Gastrocnemius medialis (tissue), 4 donors: ENCODE measurements at regions not wholly inside any gene's neighbourhood (a gene's known extent, or its start where the extent isn't known, plus 50 kb on each side); places are given as distances from the start of the nearest gene placed in this dataset.

Experiments used
- ATAC-seq, 2 donors: fragments of 150-250 bp; one replicate each; pipeline ENCODE4 v1.9.1; 2016
- DNase-seq, 2 donors: peaks; one replicate each; pipeline ENCODE4 v3.0.0-alpha.2; 2019
- H3K27ac ChIP-seq, 4 donors: fragments of 200-600 bp; sonication (generic); 1 replicate in 1 of 4; 2 replicates in 3 of 4; pipeline ENCODE4 v1.5.1; 2016 to 2018; ENCODE audit warnings: mild to moderate bottlenecking in 2 of 4, moderate library complexity in 1 of 4
- H3K27me3 ChIP-seq, 3 donors: fragments of 200-600 bp; sonication (generic) in 2 of 3; 1 replicate in 1 of 3; 2 replicates in 2 of 3; pipeline versions ENCODE4 v1.5.1 to v1.6.0; 2016 to 2019; ENCODE audit warnings: mild to moderate bottlenecking in 1 of 3, moderate library complexity in 1 of 3
- H3K36me3 ChIP-seq, 2 donors: fragments of 200-600 bp; sonication (generic) in 1 of 2; one replicate each; pipeline ENCODE4 v1.5.1; 2017 to 2018
- H3K4me1 ChIP-seq, 2 donors: fragments of 200-600 bp; sonication (generic) in 1 of 2; one replicate each; pipeline ENCODE4 v1.5.1; 2016 to 2017; ENCODE audit warnings: mild to moderate bottlenecking in 2 of 2
- H3K4me3 ChIP-seq, 4 donors: fragments of 200-600 bp; sonication (generic) in 3 of 4; 1 replicate in 1 of 4; 2 replicates in 3 of 4; pipeline ENCODE4 v1.5.1; 2016 to 2019; ENCODE audit warnings: mild to moderate bottlenecking in 2 of 4
- H3K9me3 ChIP-seq, 3 donors: fragments of 200-600 bp; sonication (generic) in 2 of 3; 1 replicate in 1 of 3; 2 replicates in 2 of 3; pipeline ENCODE4 v1.5.1; 2016 to 2019
- POLR2A ChIP-seq, 2 donors: fragments of 450-650 bp; IDR thresholded peaks; one replicate each; pipeline ENCODE4 v1.6.1; 2017; ENCODE audit warnings: antibody characterized with exemption in 2 of 2, mild to moderate bottlenecking in 2 of 2, moderate library complexity in 2 of 2
- in situ Hi-C, 4 donors: fragments of 200-750 bp; cut with MboI; loops; one replicate each; pipeline versions ENCODE4 v1.15.0 to v1.8.0; 2017; ENCODE audit warnings: low sequenced_read_pairs in 4 of 4
- intact Hi-C: fragments of 100-400 bp; cut with DNase I; formaldehyde crosslinking; loops from one replicate; pipeline ENCODE4 v1.15.1; 2023; ENCODE audit warnings: low total_unique reads
- TF ChIP-seq, protein P1 (sequence below), 5 experiments: fragments of 450-650 bp in 3 of 5; fragments of 200-600 bp in 2 of 5; sonication (generic) in 2 of 5; IDR thresholded peaks in 4 of 5; conservative IDR thresholded peaks in 1 of 5; 1 replicate in 4 of 5; 2 replicates in 1 of 5; pipeline ENCODE4 v1.5.1; 2016 to 2019; ENCODE audit warnings: antibody characterized with exemption in 5 of 5, mild to moderate bottlenecking in 3 of 5, moderate library complexity in 3 of 5

DNA sequence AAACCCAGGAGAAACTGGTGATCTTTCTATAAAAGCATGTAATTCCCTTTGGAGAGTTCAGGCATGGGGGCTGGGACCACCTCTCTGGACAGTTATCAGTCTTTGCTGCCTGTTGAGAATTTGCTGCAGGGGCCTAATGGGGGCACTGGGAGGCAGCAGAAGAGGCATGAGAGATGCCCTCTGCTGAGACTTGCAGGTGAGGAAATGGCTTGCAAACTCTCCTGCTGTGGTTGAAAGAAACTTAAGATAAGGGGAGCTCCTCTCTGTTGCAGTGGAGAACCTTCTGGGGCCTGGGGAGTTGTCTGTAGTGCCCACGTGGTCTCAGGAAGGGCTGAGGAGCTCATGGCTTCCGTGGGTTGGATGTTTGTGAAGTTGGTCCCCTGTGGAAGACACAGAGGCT is 301.1 kb upstream of the FOXF1 start:
- no peaks in the 10 kb centered on the region for H3K27me3 ChIP-seq
- no peaks in the 10 kb centered on the region for H3K9me3 ChIP-seq
- in situ Hi-C loops = no loop called here
- TF ChIP-seq, protein P1, sequence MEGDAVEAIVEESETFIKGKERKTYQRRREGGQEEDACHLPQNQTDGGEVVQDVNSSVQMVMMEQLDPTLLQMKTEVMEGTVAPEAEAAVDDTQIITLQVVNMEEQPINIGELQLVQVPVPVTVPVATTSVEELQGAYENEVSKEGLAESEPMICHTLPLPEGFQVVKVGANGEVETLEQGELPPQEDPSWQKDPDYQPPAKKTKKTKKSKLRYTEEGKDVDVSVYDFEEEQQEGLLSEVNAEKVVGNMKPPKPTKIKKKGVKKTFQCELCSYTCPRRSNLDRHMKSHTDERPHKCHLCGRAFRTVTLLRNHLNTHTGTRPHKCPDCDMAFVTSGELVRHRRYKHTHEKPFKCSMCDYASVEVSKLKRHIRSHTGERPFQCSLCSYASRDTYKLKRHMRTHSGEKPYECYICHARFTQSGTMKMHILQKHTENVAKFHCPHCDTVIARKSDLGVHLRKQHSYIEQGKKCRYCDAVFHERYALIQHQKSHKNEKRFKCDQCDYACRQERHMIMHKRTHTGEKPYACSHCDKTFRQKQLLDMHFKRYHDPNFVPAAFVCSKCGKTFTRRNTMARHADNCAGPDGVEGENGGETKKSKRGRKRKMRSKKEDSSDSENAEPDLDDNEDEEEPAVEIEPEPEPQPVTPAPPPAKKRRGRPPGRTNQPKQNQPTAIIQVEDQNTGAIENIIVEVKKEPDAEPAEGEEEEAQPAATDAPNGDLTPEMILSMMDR (IDR thresholded peaks at IDR 0.05 in 4 of 5, conservative IDR thresholded peaks at IDR 0.05 in 1 of 5) = no peak
- TF ChIP-seq POLR2A (IDR thresholded peaks at IDR 0.05) = no peak
- no peaks in the 10 kb centered on the region for H3K36me3 ChIP-seq
- no peak overlapping the region for H3K4me3 ChIP-seq
- H3K4me1 ChIP-seq = no peaks in the 10 kb centered on the region
- ATAC-seq = no peak
- intact Hi-C loops = no loop called here
- no peak for DNase-seq
- no peak overlapping the region for H3K27ac ChIP-seq

DNA sequence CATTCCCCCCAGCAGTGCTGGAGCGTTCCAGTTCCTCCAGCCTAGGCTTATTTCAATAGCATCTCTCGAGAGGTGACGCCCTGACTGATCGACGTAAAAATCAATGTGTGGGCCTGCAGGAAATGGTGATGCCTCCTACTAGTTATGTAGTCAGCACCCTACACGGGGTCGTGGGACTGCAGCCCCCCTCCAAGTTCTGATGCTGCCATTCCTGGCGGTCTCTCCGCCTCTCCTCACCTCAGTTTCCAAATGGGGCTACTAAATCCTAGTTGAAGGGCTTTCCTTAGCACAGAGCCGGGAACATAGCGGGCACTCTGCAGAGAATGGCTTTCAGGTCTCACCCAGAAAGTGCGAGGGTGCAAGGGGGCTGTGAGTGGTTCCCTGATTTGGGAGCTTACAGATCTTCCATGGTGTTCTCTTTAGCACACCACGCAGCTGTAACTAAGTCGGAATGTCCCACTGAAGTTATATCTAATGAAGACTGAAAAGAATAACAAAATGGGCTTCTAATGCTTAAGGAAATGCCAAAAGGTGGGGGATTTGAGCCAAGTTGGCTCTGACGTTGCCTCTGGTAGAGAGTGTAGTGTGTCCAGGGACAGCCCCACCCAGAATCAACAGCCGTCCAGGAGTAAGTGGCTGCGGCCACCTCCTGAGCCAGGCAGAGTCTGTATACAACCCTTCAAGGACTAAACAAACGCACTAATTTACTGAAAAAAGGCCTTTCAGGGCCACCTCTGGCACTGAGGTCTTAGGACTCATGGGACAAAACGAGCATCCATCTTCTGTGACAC is 299.7 kb upstream of the FOXF1 start:
- Histone ChIP-seq H3K27me3 (no peaks in the 10 kb centered on the region), H3K4me3 (no peak overlapping the region), H3K27ac (no peak overlapping the region), H3K9me3 (no peaks in the 10 kb centered on the region), H3K36me3 (no peaks in the 10 kb centered on the region), H3K4me1 (no peaks in the 10 kb centered on the region)
- DNase-seq = no peak
- TF ChIP-seq, protein P1 (IDR thresholded peaks at IDR 0.05 in 4 of 5, conservative IDR thresholded peaks at IDR 0.05 in 1 of 5) = no peak
- no peak for TF ChIP-seq POLR2A (IDR thresholded peaks at IDR 0.05)
- intact Hi-C loops = no loop called here
- in situ Hi-C loops = no loop called here
- no peak for ATAC-seq

GRCh38 chr16:86211265-86211664 is 299.1 kb upstream of the FOXF1 start:
- in situ Hi-C loops = no loop called here
- Histone ChIP-seq H3K27me3 (no peaks in the 10 kb centered on the region), H3K27ac (no peak overlapping the region), H3K9me3 (no peaks in the 10 kb centered on the region), H3K36me3 (no peaks in the 10 kb centered on the region), H3K4me3 (no peak overlapping the region), H3K4me1 (no peaks in the 10 kb centered on the region)
- DNase-seq (no peak), ATAC-seq (no peak)
- TF ChIP-seq, protein P1 (IDR thresholded peaks at IDR 0.05 in 4 of 5, conservative IDR thresholded peaks at IDR 0.05 in 1 of 5) = no peak
- TF ChIP-seq POLR2A (IDR thresholded peaks at IDR 0.05) = no peak
- intact Hi-C loops = no loop called here

DNA sequence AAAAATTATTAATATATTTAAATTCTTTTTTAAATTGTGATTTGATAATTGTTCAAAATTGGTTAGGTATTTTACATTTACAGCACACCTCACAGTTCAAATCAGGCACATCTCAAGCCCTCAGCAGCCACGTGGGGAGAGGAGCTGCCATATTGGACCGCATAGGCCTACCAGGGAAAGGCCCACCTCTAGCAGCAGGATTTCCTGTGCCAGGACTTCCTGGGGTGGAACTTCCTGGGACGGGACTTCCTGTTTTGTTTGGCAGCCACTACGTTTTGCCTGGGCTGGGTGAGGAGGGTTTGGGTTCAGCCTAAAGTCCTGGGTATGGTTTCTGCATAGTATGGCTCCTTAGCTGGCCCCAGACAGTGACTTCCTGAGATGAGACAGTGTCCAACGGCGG is 298.5 kb upstream of the FOXF1 start:
- no peak for TF ChIP-seq POLR2A (IDR thresholded peaks at IDR 0.05)
- ATAC-seq (no peak), DNase-seq (no peak)
- Histone ChIP-seq H3K27me3 (no peaks in the 10 kb centered on the region), H3K9me3 (no peaks in the 10 kb centered on the region), H3K4me1 (no peaks in the 10 kb centered on the region), H3K27ac (no peak overlapping the region), H3K36me3 (no peaks in the 10 kb centered on the region), H3K4me3 (no peak overlapping the region)
- in situ Hi-C loops (no loop called here), intact Hi-C loops (no loop called here)

GRCh38 chr16:86212706-86213436 is 297.5 kb upstream of the FOXF1 start:
- DNase-seq (no peak), ATAC-seq (no peak)
- Histone ChIP-seq H3K9me3 (no peaks in the 10 kb centered on the region), H3K36me3 (no peaks in the 10 kb centered on the region), H3K4me1 (no peaks in the 10 kb centered on the region), H3K27ac (no peak overlapping the region), H3K27me3 (no peaks in the 10 kb centered on the region), H3K4me3 (no peak overlapping the region)
- intact Hi-C loops (no loop called here), in situ Hi-C loops (no loop called here)
- TF ChIP-seq, protein P1 (IDR thresholded peaks at IDR 0.05 in 4 of 5, conservative IDR thresholded peaks at IDR 0.05 in 1 of 5) = no peak
- no peak for TF ChIP-seq POLR2A (IDR thresholded peaks at IDR 0.05)
